Activated CD4-positive, alpha-beta T cell treated with anti-CD3 and anti-CD28 coated beads, Interleukin-2, amount 10 ng/mL, durations not matched to agents 7 days and 5 days (primary cell): ENCODE measurements at regions not wholly inside any gene's neighbourhood (a gene's known extent, or its start where the extent isn't known, plus 50 kb on each side); places are given as distances from the start of the nearest gene placed in this dataset.
"Not testable (repeated sequence)": the region's sequence is repeated elsewhere in the genome, so short reads cannot be mapped to it uniquely, and the experiment has no call there.

Experiments used
- CTCF ChIA-PET: fragments of 350-600 bp; sonication (Branson Sonifier 250); formaldehyde crosslinking; loops from one replicate; lab custom pipeline; 2021; ENCODE audit warnings: antibody characterized with exemption; lab: Charles Lee
- POLR2A ChIA-PET: fragments of 350-600 bp; sonication (Branson Sonifier 250); formaldehyde crosslinking; loops from one replicate; lab custom pipeline; 2021; ENCODE audit warnings: antibody characterized with exemption; lab: Charles Lee
- DNase-seq: peaks from one replicate; pipeline ENCODE4 v3.0.0-alpha.2; 2020
- H3K27ac Mint-ChIP-seq: one replicate; pipeline ENCODE4 v1.8.0; 2021; ENCODE audit warnings: mild to moderate bottlenecking, moderate library complexity, mixed read lengths
- H3K27me3 Mint-ChIP-seq: one replicate; pipeline ENCODE4 v1.8.0; 2021; ENCODE audit warnings: mixed read lengths
- H3K36me3 Mint-ChIP-seq: one replicate; pipeline ENCODE4 v1.8.0; 2021; ENCODE audit warnings: low read depth, mixed read lengths
- H3K4me1 Mint-ChIP-seq: one replicate; pipeline ENCODE4 v1.8.0; 2021; ENCODE audit warnings: mixed read lengths
- H3K4me3 Mint-ChIP-seq: one replicate; pipeline ENCODE4 v1.8.0; 2021; ENCODE audit warnings: mild to moderate bottlenecking, moderate library complexity, mixed read lengths
- H3K9me3 Mint-ChIP-seq: one replicate; pipeline ENCODE4 v1.8.0; 2021; ENCODE audit warnings: mixed read lengths

GRCh38 chr9:111276431-111277128, 53.4 kb downstream of the OR2K2 start:
- peaks cover 5% of the 10 kb centered on the region for H3K27me3 Mint-ChIP-seq
- no peaks in the 10 kb centered on the region for H3K9me3 Mint-ChIP-seq
- ChIA-PET CTCF (no interaction called here), POLR2A (no interaction called here)
- no peak overlapping the region for H3K4me3 Mint-ChIP-seq
- DNase-seq = no peak
- no peak overlapping the region for H3K27ac Mint-ChIP-seq
- no peaks in the 10 kb centered on the region for H3K36me3 Mint-ChIP-seq
- no peaks in the 10 kb centered on the region for H3K4me1 Mint-ChIP-seq

DNA sequence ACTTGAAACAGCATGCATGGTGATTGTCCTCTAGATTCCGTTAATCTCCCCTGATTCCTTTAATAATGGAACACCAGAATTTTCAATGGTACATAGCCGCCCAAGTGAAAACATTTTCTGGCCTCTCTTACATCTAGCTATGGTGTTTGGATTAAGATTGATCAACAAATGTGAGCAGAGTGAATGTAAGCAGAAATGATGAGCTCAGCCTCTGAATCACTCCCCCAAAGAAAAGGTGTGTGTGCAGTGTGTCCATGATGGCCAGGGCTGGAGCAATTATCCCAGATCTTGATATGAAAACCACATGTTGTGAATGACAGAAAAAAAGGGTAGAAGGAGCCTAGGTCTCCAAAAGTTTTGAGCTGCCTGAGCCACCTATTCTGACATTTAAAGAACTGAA, 55.3 kb downstream of the OR2K2 start:
- no peak overlapping the region for H3K27ac Mint-ChIP-seq
- DNase-seq = no peak
- H3K36me3 Mint-ChIP-seq = no peaks in the 10 kb centered on the region
- H3K4me1 Mint-ChIP-seq = no peaks in the 10 kb centered on the region
- no peak overlapping the region for H3K4me3 Mint-ChIP-seq
- ChIA-PET POLR2A (no interaction called here), CTCF (interaction anchor here (0.7 kb wide), 1 partner anchor 9 kb away, joined by 3 read pairs; no protein-coding TSS in a partner anchor)
- H3K9me3 Mint-ChIP-seq = no peaks in the 10 kb centered on the region
- H3K27me3 Mint-ChIP-seq = peaks cover 2% of the 10 kb centered on the region

DNA sequence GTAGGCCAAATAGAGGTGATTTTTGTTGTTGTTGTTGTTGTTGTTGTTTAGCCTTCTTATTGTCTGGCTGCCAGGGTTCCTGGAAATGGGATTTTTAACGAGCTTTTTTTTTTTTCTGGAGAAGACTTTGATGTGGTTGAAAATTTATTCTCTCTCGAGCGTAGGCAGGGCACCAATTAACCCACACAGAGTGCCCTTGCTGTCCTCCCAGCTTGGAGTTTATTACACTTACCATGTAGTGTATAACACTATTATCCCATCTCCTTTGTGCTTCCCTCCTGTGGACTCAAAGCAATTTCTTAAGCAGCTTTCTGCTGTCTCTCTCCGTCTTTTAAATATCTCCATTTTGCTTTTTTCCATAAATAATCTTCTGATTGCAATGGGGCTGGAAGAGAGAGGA, 57.4 kb downstream of the OR2K2 start:
- CTCF ChIA-PET = no interaction called here
- no peak overlapping the region for H3K4me3 Mint-ChIP-seq
- POLR2A ChIA-PET = no interaction called here
- H3K36me3 Mint-ChIP-seq = no peaks in the 10 kb centered on the region
- no peaks in the 10 kb centered on the region for H3K27me3 Mint-ChIP-seq
- no peaks in the 10 kb centered on the region for H3K4me1 Mint-ChIP-seq
- H3K27ac Mint-ChIP-seq = no peak overlapping the region
- DNase-seq = no peak
- H3K9me3 Mint-ChIP-seq = peaks cover 2% of the 10 kb centered on the region

GRCh38 chr9:111271481-111272080, 58.4 kb downstream of the OR2K2 start:
- Mint-ChIP-seq H3K4me3 (no peak overlapping the region), H3K27me3 (no peaks in the 10 kb centered on the region), H3K36me3 (no peaks in the 10 kb centered on the region), H3K4me1 (no peaks in the 10 kb centered on the region), H3K27ac (no peak overlapping the region), H3K9me3 (peaks cover 7% of the 10 kb centered on the region)
- POLR2A ChIA-PET = no interaction called here
- CTCF ChIA-PET = no interaction called here
- DNase-seq = no peak

DNA sequence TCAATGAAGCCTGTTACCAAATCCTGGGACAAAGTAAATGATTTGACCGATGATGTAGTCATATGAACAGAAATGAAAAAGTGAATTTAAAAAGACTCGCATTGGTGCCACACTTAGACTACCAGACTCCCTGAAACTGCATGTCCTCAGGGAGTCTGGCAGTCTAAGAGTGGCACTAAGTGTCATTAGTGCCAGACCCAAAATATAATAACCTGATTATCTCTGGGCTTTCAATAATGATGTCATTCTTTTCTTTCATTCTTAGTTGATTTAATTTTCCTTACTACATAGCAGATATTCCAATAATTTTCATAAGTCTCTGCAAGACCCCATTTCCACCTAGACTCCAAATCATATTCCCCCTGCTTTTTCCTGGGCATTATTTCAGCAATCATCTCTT, 59.0 kb downstream of the OR2K2 start:
- no peak overlapping the region for H3K4me3 Mint-ChIP-seq
- no peaks in the 10 kb centered on the region for H3K4me1 Mint-ChIP-seq
- no peaks in the 10 kb centered on the region for H3K27me3 Mint-ChIP-seq
- no peak for DNase-seq
- H3K9me3 Mint-ChIP-seq = peaks cover 10% of the 10 kb centered on the region
- ChIA-PET CTCF (no interaction called here), POLR2A (no interaction called here)
- no peaks in the 10 kb centered on the region for H3K36me3 Mint-ChIP-seq
- H3K27ac Mint-ChIP-seq = no peak overlapping the region

- H3K27me3 Mint-ChIP-seq, H3K27ac Mint-ChIP-seq, H3K36me3 Mint-ChIP-seq, DNase-seq, H3K4me3 Mint-ChIP-seq, H3K9me3 Mint-ChIP-seq, H3K4me1 Mint-ChIP-seq: not testable (repeated sequence)
- ChIA-PET CTCF (interaction anchor here (0.6 kb wide), 1 partner anchor 340 kb away, joined by 5 read pairs; no protein-coding TSS in a partner anchor), POLR2A (interaction anchor here (0.6 kb wide), 1 partner anchor 22 kb away, joined by 3 read pairs; no protein-coding TSS in a partner anchor)
These were observed 64.0 kb downstream of the OR2K2 start for GRCh38 chr9:111266024-111266423.

- Mint-ChIP-seq H3K27me3 (no peaks in the 10 kb centered on the region), H3K4me1 (no peaks in the 10 kb centered on the region), H3K36me3 (no peaks in the 10 kb centered on the region), H3K9me3 (peaks cover 10% of the 10 kb centered on the region), H3K4me3 (no peak overlapping the region), H3K27ac (no peak overlapping the region)
- POLR2A ChIA-PET = no interaction called here
- CTCF ChIA-PET = no interaction called here
- DNase-seq = no peak
These were observed 66.9 kb downstream of the OR2K2 start for GRCh38 chr9:111263116-111263515.

DNA sequence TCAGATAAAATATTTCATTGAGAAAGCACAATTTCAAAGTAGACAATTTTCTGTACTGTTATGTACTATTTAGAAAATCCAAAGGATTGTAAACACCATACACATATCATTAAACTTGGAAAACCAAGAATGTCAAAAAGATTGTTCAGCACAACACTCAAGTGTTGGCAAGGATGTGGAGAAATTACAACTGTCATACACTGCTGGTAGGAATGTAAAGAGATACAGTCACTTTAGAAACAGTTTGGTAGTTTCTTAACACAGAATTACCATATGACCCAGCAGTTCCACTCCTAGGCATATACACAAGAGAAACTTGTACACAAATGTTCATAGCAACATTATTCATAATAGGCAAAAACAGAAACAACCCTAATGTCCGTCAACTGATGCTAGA, 71.2 kb downstream of the OR2K2 start:
- ChIA-PET CTCF (no interaction called here), POLR2A (no interaction called here)
- no peak for DNase-seq
- Mint-ChIP-seq H3K27me3 (no peaks in the 10 kb centered on the region), H3K9me3 (no peaks in the 10 kb centered on the region), H3K4me1 (no peaks in the 10 kb centered on the region), H3K4me3 (no peak overlapping the region), H3K27ac (no peak overlapping the region), H3K36me3 (no peaks in the 10 kb centered on the region)

- POLR2A ChIA-PET = no interaction called here
- Mint-ChIP-seq H3K4me3 (no peak overlapping the region), H3K9me3 (no peaks in the 10 kb centered on the region), H3K36me3 (no peaks in the 10 kb centered on the region), H3K27ac (no peak overlapping the region), H3K4me1 (no peaks in the 10 kb centered on the region), H3K27me3 (no peaks in the 10 kb centered on the region)
- CTCF ChIA-PET = no interaction called here
- DNase-seq = no peak
These were observed 71.7 kb downstream of the OR2K2 start for GRCh38 chr9:111258209-111258874.

DNA sequence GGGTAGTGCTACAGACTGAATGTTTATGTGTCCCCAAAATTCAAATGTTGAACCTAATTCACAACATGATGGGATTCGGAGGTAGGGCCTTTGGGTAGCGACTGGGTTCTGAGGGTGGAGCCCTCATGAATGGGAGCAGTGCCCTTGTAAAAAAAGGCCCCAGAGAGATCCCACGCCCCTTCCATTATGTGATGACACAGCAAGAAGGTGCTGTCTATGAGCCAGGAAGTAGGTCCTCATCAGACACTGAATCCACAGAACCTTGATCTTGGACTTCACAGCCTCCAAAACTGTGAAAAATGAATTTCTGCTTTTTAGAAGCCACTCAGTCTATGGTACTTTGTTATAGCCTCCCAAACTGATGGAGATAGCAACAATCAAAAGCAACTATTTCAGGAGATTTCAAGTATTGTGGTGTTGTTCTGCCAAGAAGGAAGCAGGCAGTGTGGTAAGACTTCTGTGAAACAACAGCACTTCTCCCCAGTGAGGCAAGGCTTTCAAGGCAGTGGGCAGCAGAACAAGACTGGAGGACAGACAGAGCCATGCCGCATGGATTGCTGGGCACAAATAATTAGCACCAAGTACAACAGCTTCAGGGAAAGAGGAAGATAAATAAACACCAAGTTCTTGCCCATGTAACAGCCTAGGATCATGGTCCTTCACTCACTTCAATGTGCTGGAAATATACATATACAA, 76.1 kb downstream of the OR2K2 start:
- Mint-ChIP-seq H3K27me3 (no peaks in the 10 kb centered on the region), H3K36me3 (no peaks in the 10 kb centered on the region), H3K4me1 (no peaks in the 10 kb centered on the region), H3K4me3 (no peak overlapping the region), H3K27ac (no peak overlapping the region), H3K9me3 (no peaks in the 10 kb centered on the region)
- ChIA-PET CTCF (no interaction called here), POLR2A (no interaction called here)
- DNase-seq = no peak

GRCh38 chr9:111250875-111251842, 78.9 kb downstream of the OR2K2 start:
- Mint-ChIP-seq H3K4me3 (no peak overlapping the region), H3K9me3 (no peaks in the 10 kb centered on the region), H3K36me3 (no peaks in the 10 kb centered on the region), H3K27ac (no peak overlapping the region), H3K4me1 (no peaks in the 10 kb centered on the region), H3K27me3 (no peaks in the 10 kb centered on the region)
- POLR2A ChIA-PET = no interaction called here
- DNase-seq = no peak
- CTCF ChIA-PET = no interaction called here

GRCh38 chr9:111237447-111237846, 92.6 kb downstream of the OR2K2 start:
- no peak overlapping the region for H3K4me3 Mint-ChIP-seq
- no peaks in the 10 kb centered on the region for H3K4me1 Mint-ChIP-seq
- H3K27ac Mint-ChIP-seq = no peak overlapping the region
- H3K27me3 Mint-ChIP-seq = no peaks in the 10 kb centered on the region
- ChIA-PET CTCF (no interaction called here), POLR2A (no interaction called here)
- DNase-seq = no peak
- H3K9me3 Mint-ChIP-seq = no peaks in the 10 kb centered on the region
- H3K36me3 Mint-ChIP-seq = no peaks in the 10 kb centered on the region
